Kidney (tissue), 13 donors: ENCODE measurements at regions not wholly inside any gene's neighbourhood (a gene's known extent, or its start where the extent isn't known, plus 50 kb on each side); places are given as distances from the start of the nearest gene placed in this dataset.
A peak's percentile ranks its signal among the peaks of the same experiment; 100 is the strongest.

ENCODE experiments used
- DNase-seq, 5 donors: peaks; one replicate each; pipeline ENCODE4 v3.0.0-alpha.2; 2013 to 2020
- FAIRE-seq: peaks from 2 replicates; lab custom pipeline; 2012; peaks lifted over from hg19 to GRCh38; lab: Jason Lieb, UNC
- H3K27ac ChIP-seq, 2 donors: one replicate each; pipeline ENCODE4 v1.7.0; 2013; ENCODE audit warnings: low read depth in 2 of 2, low read length in 2 of 2, inconsistent platforms in 1 of 2
- H3K27me3 ChIP-seq: one replicate; pipeline ENCODE4 v1.7.1; 2013; ENCODE audit warnings: low read length, inconsistent platforms; ENCODE audit not compliant: control insufficient read depth, insufficient read depth
- H3K36me3 ChIP-seq, 3 donors: one replicate each; pipeline versions ENCODE4 v1.7.0 to v1.7.1; 2013; ENCODE audit warnings: low read length in 3 of 3, control low read depth in 1 of 3, inconsistent platforms in 1 of 3; ENCODE audit not compliant: insufficient read depth in 3 of 3, control insufficient read depth in 2 of 3
- H3K4me1 ChIP-seq, 3 donors: one replicate each; pipeline versions ENCODE4 v1.7.0 to v1.7.1; 2013; ENCODE audit warnings: low read length in 3 of 3, inconsistent platforms in 1 of 3, low read depth in 1 of 3; ENCODE audit not compliant: control insufficient read depth in 2 of 3, insufficient read depth in 2 of 3
- H3K4me3 ChIP-seq, 3 donors: one replicate each; pipeline versions ENCODE4 v1.7.0 to v1.8.1; 2013; ENCODE audit warnings: low read length in 3 of 3, control low read depth in 1 of 3, inconsistent platforms in 1 of 3
- H3K9ac ChIP-seq, 3 donors: one replicate each; pipeline versions ENCODE4 v1.7.0 to v1.7.1; 2013; ENCODE audit warnings: low read length in 3 of 3, control low read depth in 1 of 3, inconsistent platforms in 1 of 3
- H3K9me3 ChIP-seq, 3 donors: one replicate each; pipeline versions ENCODE4 v1.7.0 to v1.7.1; 2013; ENCODE audit warnings: low read length in 3 of 3, control low read depth in 1 of 3, inconsistent platforms in 1 of 3; ENCODE audit not compliant: control insufficient read depth in 2 of 3, insufficient read depth in 1 of 3
- CTCF ChIP-seq: IDR thresholded peaks from 3 replicates; pipeline ENCODE4 v1.5.1; 2012; ENCODE audit warnings: mild to moderate bottlenecking, moderate library complexity, borderline replicate concordance; ENCODE audit not compliant: insufficient read depth; ENCODE audit errors: extremely low read depth
- intact Hi-C: fragments of 100-400 bp; cut with DNase I; formaldehyde crosslinking; loops from one replicate; pipeline ENCODE4 v1.11.1; 2022
- donor health status: control.
- donor health status: control.
- donor health status: control.
- donor health status: control.
- donor health status: control.
- donor health status: DM: yes; HTN: yes; CAD: no.
- donor health status: Normal renal cell carcinoma (clear cell type).

- TF ChIP-seq CTCF, result no peak
- H3K36me3 ChIP-seq, result no peaks in the 10 kb centered on the region
- no peaks in the 10 kb centered on the region for H3K27me3 ChIP-seq
- intact Hi-C loops, result no loop called here
- no peaks in the 10 kb centered on the region for H3K9me3 ChIP-seq
- H3K4me3 ChIP-seq, result no peak overlapping the region
- no peak for DNase-seq
- H3K27ac ChIP-seq, result no peak overlapping the region
- no peak for FAIRE-seq
- H3K4me1 ChIP-seq, result no peaks in the 10 kb centered on the region
- no peak overlapping the region for H3K9ac ChIP-seq
Observed at GRCh38 chr4:81922313-81922712, 450.6 kb upstream of the RASGEF1B start.

GRCh38 chr4:81921751-81922159 is 450.0 kb upstream of the RASGEF1B start:
- FAIRE-seq (no peak), DNase-seq (peak in 1 of 5 donors; percentile 16)
- no peaks in the 10 kb centered on the region for H3K9me3 ChIP-seq
- no peaks in the 10 kb centered on the region for H3K36me3 ChIP-seq
- no peaks in the 10 kb centered on the region for H3K27me3 ChIP-seq
- no peak for TF ChIP-seq CTCF
- H3K4me3 ChIP-seq, result no peak overlapping the region
- no peaks in the 10 kb centered on the region for H3K4me1 ChIP-seq
- intact Hi-C loops, result no loop called here
- H3K27ac ChIP-seq, result no peak overlapping the region
- H3K9ac ChIP-seq, result no peak overlapping the region

- no peaks in the 10 kb centered on the region for H3K27me3 ChIP-seq
- no peak overlapping the region for H3K9ac ChIP-seq
- H3K9me3 ChIP-seq, result no peaks in the 10 kb centered on the region
- DNase-seq (no peak), FAIRE-seq (no peak)
- H3K36me3 ChIP-seq, result no peaks in the 10 kb centered on the region
- H3K4me3 ChIP-seq, result no peak overlapping the region
- no peaks in the 10 kb centered on the region for H3K4me1 ChIP-seq
- intact Hi-C loops, result no loop called here
- no peak overlapping the region for H3K27ac ChIP-seq
- no peak for TF ChIP-seq CTCF
Observed at GRCh38 chr4:81919810-81920209, 448.1 kb upstream of the RASGEF1B start.

- no peak overlapping the region for H3K9ac ChIP-seq
- FAIRE-seq, result no peak
Observed at GRCh38 chr4:81919223-81919622, 447.5 kb upstream of the RASGEF1B start.

More at GRCh38 chr4:81919223-81919622, 447.5 kb upstream of the RASGEF1B start:
- Histone ChIP-seq H3K9me3 (no peaks in the 10 kb centered on the region), H3K36me3 (no peaks in the 10 kb centered on the region), H3K27ac (no peak overlapping the region), H3K27me3 (no peaks in the 10 kb centered on the region), H3K4me1 (no peaks in the 10 kb centered on the region), H3K4me3 (no peak overlapping the region)
- TF ChIP-seq CTCF, result peak; percentile 31
- intact Hi-C loops, result no loop called here
- peak in 1 of 5 donors; percentile 11 for DNase-seq
